ENCODE measurements at regions not wholly inside any gene's neighbourhood (a gene's known extent, or its start where the extent isn't known, plus 50 kb on each side); places are given as distances from the start of the nearest gene placed in this dataset.

- BruUV-seq (replicated peaks), result no TSS peak
- Histone ChIP-seq H3K27me3 (ENCODE audit: insufficient read depth, low read depth) (no peaks in the 10 kb centered on the region), H3K4me2 (no peak overlapping the region), H3K9me2 (ENCODE audit: insufficient read depth) (0 out of 2 replicates have a peak, but pooled peaks cover 4% of the 10 kb centered on the region), H3F3A (ENCODE audit: insufficient read depth, low read depth) (no peaks in the 10 kb centered on the region), H3K4me1 (replicated peaks; ENCODE audit: insufficient read depth) (no peaks in the 10 kb centered on the region), H3K79me2 (ENCODE audit: low read depth) (no peaks in the 10 kb centered on the region), H3K27ac (no peak overlapping the region), H4K20me1 (ENCODE audit: insufficient read depth) (no peaks in the 10 kb centered on the region), H3K4me3 (no peak overlapping the region), H3K9me3 (ENCODE audit: insufficient read depth, low read depth) (no peaks in the 10 kb centered on the region), H3K36me3 (ENCODE audit: low read depth) (no peaks in the 10 kb centered on the region), H2AFZ (no peak overlapping the region)
- POLR2A ChIA-PET (ENCODE audit: unreplicated experiment), result no interaction called here
- CTCF ChIA-PET, result no interaction called here
- TF ChIP-seq EZH2 (IDR thresholded peaks at IDR 0.05; ENCODE audit: low read depth) (no peak), CTCF (conservative IDR thresholded peaks at IDR 0.05) (no peak)
- no peak for DNase-seq
- intact Hi-C loops (cut with micrococcal nuclease; ENCODE audit: unreplicated experiment), result no loop called here
These were observed 1754.3 kb downstream of the PLA2G4A start for GRCh38 chr1:188582911-188583532.

- ChIA-PET CTCF (no interaction called here), POLR2A (ENCODE audit: unreplicated experiment) (no interaction called here)
- Histone ChIP-seq H4K20me1 (ENCODE audit: insufficient read depth) (no peaks in the 10 kb centered on the region), H2AFZ (no peak overlapping the region), H3K36me3 (ENCODE audit: low read depth) (no peaks in the 10 kb centered on the region), H3K9me3 (ENCODE audit: insufficient read depth, low read depth) (no peaks in the 10 kb centered on the region), H3K79me2 (ENCODE audit: low read depth) (no peaks in the 10 kb centered on the region), H3K27ac (no peak overlapping the region), H3F3A (ENCODE audit: insufficient read depth, low read depth) (no peaks in the 10 kb centered on the region), H3K9me2 (ENCODE audit: insufficient read depth) (0 out of 2 replicates have a peak, but pooled peaks cover 4% of the 10 kb centered on the region), H3K4me1 (replicated peaks; ENCODE audit: insufficient read depth) (no peaks in the 10 kb centered on the region), H3K4me3 (no peak overlapping the region), H3K4me2 (no peak overlapping the region), H3K27me3 (ENCODE audit: insufficient read depth, low read depth) (no peaks in the 10 kb centered on the region)
- no TSS peak for BruUV-seq (replicated peaks)
- TF ChIP-seq EZH2 (IDR thresholded peaks at IDR 0.05; ENCODE audit: low read depth) (no peak), CTCF (conservative IDR thresholded peaks at IDR 0.05) (no peak)
- intact Hi-C loops (cut with micrococcal nuclease; ENCODE audit: unreplicated experiment), result no loop called here
- DNase-seq, result no peak
These were observed 1755.4 kb downstream of the PLA2G4A start for GRCh38 chr1:188584119-188584518.

GRCh38 chr1:188590641-188591040 is 1761.9 kb downstream of the PLA2G4A start:
- Histone ChIP-seq H4K20me1 (ENCODE audit: insufficient read depth) (no peaks in the 10 kb centered on the region), H3K9me2 (ENCODE audit: insufficient read depth) (0 out of 2 replicates have a peak, but pooled peaks cover 4% of the 10 kb centered on the region), H3K79me2 (ENCODE audit: low read depth) (no peaks in the 10 kb centered on the region), H3K36me3 (ENCODE audit: low read depth) (no peaks in the 10 kb centered on the region), H2AFZ (no peak overlapping the region), H3K9me3 (ENCODE audit: insufficient read depth, low read depth) (no peaks in the 10 kb centered on the region), H3F3A (ENCODE audit: insufficient read depth, low read depth) (no peaks in the 10 kb centered on the region), H3K27ac (no peak overlapping the region), H3K27me3 (ENCODE audit: insufficient read depth, low read depth) (no peaks in the 10 kb centered on the region), H3K4me1 (replicated peaks; ENCODE audit: insufficient read depth) (no peaks in the 10 kb centered on the region), H3K4me3 (no peak overlapping the region), H3K4me2 (no peak overlapping the region)
- intact Hi-C loops (cut with micrococcal nuclease; ENCODE audit: unreplicated experiment), result no loop called here
- ChIA-PET CTCF (no interaction called here), POLR2A (ENCODE audit: unreplicated experiment) (no interaction called here)
- no peak for DNase-seq
- BruUV-seq (replicated peaks), result no TSS peak
- TF ChIP-seq CTCF (conservative IDR thresholded peaks at IDR 0.05), result no peak

Measured in PC-9 (cell line).